ENCODE measurements at regions not wholly inside any gene's neighbourhood (a gene's known extent, or its start where the extent isn't known, plus 50 kb on each side); places are given as distances from the start of the nearest gene placed in this dataset.
"Not testable (repeated sequence)": the region's sequence is repeated elsewhere in the genome, so short reads cannot be mapped to it uniquely, and the experiment has no call there.

DNA sequence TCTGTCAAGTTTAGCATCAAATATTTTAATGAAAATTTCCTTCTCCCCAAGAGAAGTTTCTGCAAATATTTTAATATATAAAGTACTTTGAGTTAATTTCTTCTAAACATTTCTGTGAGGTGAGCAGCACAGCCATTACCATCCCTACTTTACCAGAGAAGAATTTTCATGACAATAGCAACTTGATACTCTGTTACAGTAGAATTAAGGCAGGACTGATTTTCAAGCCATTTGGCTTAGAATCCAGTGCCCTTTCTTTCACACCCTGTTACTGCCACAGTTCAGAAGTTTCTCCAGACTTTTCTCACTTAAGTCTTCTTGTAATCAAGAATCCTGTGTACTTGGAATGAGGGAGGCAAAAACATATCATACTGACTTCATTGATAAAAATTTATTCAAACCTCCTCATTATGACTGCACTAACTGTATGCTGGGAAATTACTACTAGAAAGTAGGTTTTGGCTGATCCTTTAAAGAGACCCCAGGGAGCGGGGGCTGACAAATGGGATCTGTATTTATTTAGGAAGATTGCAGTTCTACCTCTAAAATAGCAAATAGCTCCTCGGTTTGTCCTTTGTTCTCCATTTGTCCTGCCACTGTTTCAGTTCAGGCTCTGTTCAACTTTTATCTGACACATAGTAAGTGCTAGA lies 557.0 kb upstream of the SGO1 start:
- TF ChIP-seq, protein P1, sequence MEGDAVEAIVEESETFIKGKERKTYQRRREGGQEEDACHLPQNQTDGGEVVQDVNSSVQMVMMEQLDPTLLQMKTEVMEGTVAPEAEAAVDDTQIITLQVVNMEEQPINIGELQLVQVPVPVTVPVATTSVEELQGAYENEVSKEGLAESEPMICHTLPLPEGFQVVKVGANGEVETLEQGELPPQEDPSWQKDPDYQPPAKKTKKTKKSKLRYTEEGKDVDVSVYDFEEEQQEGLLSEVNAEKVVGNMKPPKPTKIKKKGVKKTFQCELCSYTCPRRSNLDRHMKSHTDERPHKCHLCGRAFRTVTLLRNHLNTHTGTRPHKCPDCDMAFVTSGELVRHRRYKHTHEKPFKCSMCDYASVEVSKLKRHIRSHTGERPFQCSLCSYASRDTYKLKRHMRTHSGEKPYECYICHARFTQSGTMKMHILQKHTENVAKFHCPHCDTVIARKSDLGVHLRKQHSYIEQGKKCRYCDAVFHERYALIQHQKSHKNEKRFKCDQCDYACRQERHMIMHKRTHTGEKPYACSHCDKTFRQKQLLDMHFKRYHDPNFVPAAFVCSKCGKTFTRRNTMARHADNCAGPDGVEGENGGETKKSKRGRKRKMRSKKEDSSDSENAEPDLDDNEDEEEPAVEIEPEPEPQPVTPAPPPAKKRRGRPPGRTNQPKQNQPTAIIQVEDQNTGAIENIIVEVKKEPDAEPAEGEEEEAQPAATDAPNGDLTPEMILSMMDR (conservative IDR thresholded peaks at IDR 0.05; ENCODE audit: low read depth, low read length), result no peak
- H3K4me3 ChIP-seq (ENCODE audit: low read depth, low read length), result no peak overlapping the region
- no peak for DNase-seq (ENCODE audit: low read depth)

DNA sequence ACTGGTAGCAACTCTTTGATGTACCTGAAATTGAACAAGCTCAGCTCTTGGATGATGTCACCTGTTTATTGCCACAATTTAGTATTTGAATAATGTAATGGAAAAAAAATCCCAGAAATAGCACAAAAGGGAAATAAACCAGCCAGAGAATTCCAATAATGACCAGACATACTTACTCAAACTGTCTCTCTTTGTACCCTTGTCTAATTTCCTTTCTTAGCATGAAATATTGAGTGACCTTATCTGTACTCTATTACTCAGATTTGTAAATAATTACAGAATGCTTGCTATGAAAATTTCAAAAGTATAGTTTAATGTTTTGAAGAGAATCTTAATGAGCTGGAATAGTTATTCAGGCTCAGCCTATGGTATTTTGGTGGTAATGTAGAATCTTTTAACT lies 555.4 kb upstream of the SGO1 start:
- H3K4me3 ChIP-seq (ENCODE audit: low read depth, low read length), result no peak overlapping the region
- TF ChIP-seq, protein P1 (conservative IDR thresholded peaks at IDR 0.05; ENCODE audit: low read depth, low read length), result no peak
- DNase-seq (ENCODE audit: low read depth), result no peak

DNA sequence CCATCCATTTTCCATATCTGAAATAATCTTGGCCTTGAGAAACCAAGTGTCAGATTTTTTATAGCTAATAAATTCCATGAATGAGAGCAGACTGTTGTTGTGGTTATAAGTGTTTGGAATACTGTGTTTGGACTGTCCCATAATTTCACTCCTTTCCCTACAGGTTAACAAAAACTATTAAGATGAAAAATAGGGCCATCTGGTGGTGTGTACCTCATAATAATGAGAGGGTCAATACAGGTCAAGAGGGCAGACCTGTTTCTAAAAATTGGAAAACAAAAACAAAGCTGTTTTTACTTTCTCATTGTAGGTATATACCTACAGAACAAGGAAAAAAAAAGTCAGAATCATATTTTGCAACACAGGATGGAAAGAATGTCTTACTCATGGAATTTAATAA lies 553.8 kb upstream of the SGO1 start:
- TF ChIP-seq, protein P1 (conservative IDR thresholded peaks at IDR 0.05; ENCODE audit: low read depth, low read length), result no peak
- no peak for DNase-seq (ENCODE audit: low read depth)
- H3K4me3 ChIP-seq (ENCODE audit: low read depth, low read length), result no peak overlapping the region

DNA sequence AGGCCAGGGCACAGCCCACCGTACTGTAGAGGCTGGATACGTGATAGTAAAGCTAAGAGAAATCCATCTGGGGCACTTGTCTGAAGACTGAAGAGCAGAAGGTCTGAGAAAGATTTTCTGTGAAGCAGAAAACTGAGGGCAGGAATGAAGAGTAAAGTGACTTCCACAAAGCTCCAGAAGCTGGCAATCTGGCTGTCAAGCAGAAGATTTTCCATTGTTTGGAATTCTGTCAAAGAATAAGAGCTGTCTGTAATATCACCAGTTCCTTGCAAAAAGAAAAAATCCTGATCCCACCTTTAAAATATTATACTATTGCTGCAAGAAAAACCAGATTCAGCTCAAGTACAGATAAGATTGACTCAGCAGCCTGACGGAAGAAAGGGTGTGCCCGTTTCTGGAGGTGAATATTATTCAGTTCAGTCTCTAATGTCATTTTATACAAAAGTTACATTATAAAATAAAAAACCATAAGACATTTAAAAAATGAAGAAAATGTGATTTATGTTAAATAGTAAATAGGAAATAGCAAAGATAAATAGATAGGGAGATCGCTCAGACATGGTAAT lies 550.4 kb upstream of the SGO1 start:
- no peak overlapping the region for H3K4me3 ChIP-seq (ENCODE audit: low read depth, low read length)
- TF ChIP-seq, protein P1 (conservative IDR thresholded peaks at IDR 0.05; ENCODE audit: low read depth, low read length), result no peak
- no peak for DNase-seq (ENCODE audit: low read depth)

DNA sequence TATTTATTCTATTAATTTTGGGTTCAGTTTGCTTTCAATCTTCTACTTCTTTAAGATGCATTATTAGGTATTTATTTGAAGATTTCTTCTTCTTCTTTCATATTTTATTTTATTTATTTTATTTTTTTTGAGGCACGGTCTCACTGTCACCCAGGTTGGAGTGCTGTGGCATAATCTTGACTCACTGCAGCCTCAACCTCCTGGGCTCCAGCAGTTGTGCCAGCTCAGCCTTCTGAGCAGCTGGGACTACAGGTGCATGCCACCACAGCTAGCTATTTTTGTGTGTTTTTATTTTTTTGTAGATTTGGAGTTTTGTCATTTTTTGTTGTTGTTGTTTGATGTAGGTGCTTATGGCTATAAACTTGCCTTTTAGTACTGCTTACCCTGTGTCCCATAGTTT lies 543.2 kb upstream of the SGO1 start:
- DNase-seq (ENCODE audit: low read depth), result no peak
- no peak overlapping the region for H3K4me3 ChIP-seq (ENCODE audit: low read depth, low read length)
- TF ChIP-seq, protein P1 (conservative IDR thresholded peaks at IDR 0.05; ENCODE audit: low read depth, low read length), result no peak

DNA sequence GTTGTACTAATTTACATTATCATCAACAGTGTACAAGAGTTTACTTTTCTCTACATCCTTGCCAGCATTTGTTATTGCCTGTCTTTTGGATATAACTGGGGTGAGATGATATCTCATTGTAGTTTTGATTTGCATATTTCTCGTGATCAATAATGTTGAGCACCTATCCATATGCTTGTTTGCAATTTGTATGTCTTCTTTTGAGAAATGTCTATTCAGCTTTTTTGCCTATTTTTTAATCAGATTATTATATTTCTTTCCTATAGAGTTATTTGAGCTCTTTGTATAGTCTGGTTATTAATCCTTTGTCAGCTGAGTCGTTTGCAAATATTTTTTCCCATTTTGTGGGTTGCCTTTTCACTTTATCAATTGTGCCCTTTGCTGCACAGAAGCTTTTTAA lies 540.8 kb upstream of the SGO1 start:
- H3K4me3 ChIP-seq (ENCODE audit: low read depth, low read length), result no peak overlapping the region
- no peak for DNase-seq (ENCODE audit: low read depth)
- TF ChIP-seq, protein P1 (conservative IDR thresholded peaks at IDR 0.05; ENCODE audit: low read depth, low read length), result no peak

DNA sequence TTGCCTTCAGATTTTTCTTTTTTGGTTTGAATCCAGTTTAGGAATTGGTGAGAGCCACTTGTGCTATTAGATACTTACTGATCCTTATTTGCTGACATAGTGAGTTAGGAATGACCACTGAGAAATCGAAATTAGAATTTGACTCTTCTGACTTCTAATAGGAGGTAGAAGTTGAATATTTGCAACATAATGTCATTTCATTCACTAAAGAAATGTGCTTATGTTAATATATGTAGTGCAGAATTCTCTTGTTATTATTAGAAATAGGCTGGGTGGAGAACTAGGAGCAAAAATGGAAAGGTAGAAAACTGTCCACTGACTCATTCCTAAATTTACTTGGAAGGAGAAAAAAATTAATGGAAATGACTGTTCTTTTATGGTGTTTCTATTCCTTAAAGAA lies 538.2 kb upstream of the SGO1 start:
- TF ChIP-seq, protein P1 (conservative IDR thresholded peaks at IDR 0.05; ENCODE audit: low read depth, low read length), result no peak
- DNase-seq (ENCODE audit: low read depth), result no peak
- H3K4me3 ChIP-seq (ENCODE audit: low read depth, low read length), result no peak overlapping the region

DNA sequence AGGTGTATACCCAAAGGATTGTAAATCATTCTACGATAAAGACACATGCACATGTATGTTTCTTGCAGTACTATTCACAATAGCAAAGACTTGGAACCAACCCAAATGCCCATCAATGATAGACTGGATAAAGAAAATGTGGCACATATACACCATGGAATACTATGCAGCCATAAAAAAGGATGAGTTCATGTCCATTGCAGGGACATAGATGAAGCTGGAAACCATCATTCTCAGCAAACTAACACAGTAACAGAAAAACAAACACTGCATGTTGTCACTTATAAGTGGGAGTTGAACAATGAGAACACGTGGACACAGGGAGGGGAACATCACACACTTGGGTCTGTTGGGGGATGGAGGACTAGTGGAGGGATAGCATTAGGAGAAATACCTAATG lies 530.4 kb upstream of the SGO1 start:
- H3K4me3 ChIP-seq (ENCODE audit: low read depth, low read length); DNase-seq (ENCODE audit: low read depth): not testable (repeated sequence)

Measured in epithelial cell of proximal tubule (primary cell).